ENCODE measurements at regions not wholly inside any gene's neighbourhood (a gene's known extent, or its start where the extent isn't known, plus 50 kb on each side); places are given as distances from the start of the nearest gene placed in this dataset.

GRCh38 chr3:69474186-69474585, 88.3 kb upstream of the FRMD4B start:
- no peaks in the 10 kb centered on the region for H3K36me3 Mint-ChIP-seq (ENCODE audit: low read depth)
- no peak for DNase-seq (ENCODE audit: low spot score)
- no peaks in the 10 kb centered on the region for H3K9me3 Mint-ChIP-seq
- no peaks in the 10 kb centered on the region for H3K4me1 Mint-ChIP-seq (ENCODE audit: low read depth)
- no peak overlapping the region for H3K4me3 Mint-ChIP-seq (ENCODE audit: low read depth)
- intact Hi-C loops (cut with micrococcal nuclease) = no loop called here
- no peak overlapping the region for H3K27ac Mint-ChIP-seq
- H3K27me3 Mint-ChIP-seq (ENCODE audit: low read depth) = peaks cover 4% of the 10 kb centered on the region

GRCh38 chr3:69472093-69472492, 86.2 kb upstream of the FRMD4B start:
- no peaks in the 10 kb centered on the region for H3K9me3 Mint-ChIP-seq
- no peak overlapping the region for H3K4me3 Mint-ChIP-seq (ENCODE audit: low read depth)
- H3K27ac Mint-ChIP-seq = no peak overlapping the region
- DNase-seq (ENCODE audit: low spot score) = no peak
- peaks cover 4% of the 10 kb centered on the region for H3K27me3 Mint-ChIP-seq (ENCODE audit: low read depth)
- no peaks in the 10 kb centered on the region for H3K36me3 Mint-ChIP-seq (ENCODE audit: low read depth)
- no peaks in the 10 kb centered on the region for H3K4me1 Mint-ChIP-seq (ENCODE audit: low read depth)
- intact Hi-C loops (cut with micrococcal nuclease) = no loop called here

DNA sequence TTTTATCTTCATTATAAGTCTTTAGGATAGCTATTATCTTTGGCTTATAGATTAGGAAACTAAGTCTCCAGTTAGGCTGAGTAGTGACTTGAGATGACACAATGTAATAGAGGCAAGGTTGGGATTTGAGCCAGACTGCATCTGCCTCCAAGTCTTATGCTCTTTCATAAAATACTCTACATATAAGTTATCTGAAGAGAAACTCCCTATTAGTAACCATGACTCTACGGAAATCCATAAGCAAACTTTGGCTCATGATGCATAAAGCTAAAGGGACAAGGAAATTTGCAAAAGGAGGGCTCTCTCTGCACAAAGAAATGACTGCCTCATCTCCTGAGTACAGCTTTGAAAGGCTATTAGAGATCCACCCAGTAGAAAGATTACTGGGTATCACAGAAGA, 77.6 kb upstream of the FRMD4B start:
- Mint-ChIP-seq H3K9me3 (no peaks in the 10 kb centered on the region), H3K4me3 (ENCODE audit: low read depth) (no peak overlapping the region), H3K27ac (no peak overlapping the region), H3K27me3 (ENCODE audit: low read depth) (peaks cover 2% of the 10 kb centered on the region), H3K4me1 (ENCODE audit: low read depth) (no peaks in the 10 kb centered on the region), H3K36me3 (ENCODE audit: low read depth) (no peaks in the 10 kb centered on the region)
- no peak for DNase-seq (ENCODE audit: low spot score)
- intact Hi-C loops (cut with micrococcal nuclease) = no loop called here

DNA sequence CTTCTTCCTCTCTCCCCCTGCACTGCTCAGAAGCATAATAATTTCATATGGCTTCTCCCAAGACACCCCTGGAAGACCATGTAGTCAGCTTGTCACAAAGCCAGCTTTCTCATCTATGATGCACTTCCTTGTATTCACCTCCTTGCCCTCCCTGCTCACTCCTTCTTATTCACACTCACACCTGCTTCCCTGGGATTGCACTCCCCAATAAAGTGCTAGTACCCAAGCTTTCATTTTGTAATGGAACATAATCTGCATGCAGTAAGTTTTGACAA, 76.9 kb upstream of the FRMD4B start:
- intact Hi-C loops (cut with micrococcal nuclease) = no loop called here
- no peak overlapping the region for H3K4me3 Mint-ChIP-seq (ENCODE audit: low read depth)
- no peaks in the 10 kb centered on the region for H3K9me3 Mint-ChIP-seq
- DNase-seq (ENCODE audit: low spot score) = no peak
- H3K27me3 Mint-ChIP-seq (ENCODE audit: low read depth) = peaks cover 7% of the 10 kb centered on the region
- H3K36me3 Mint-ChIP-seq (ENCODE audit: low read depth) = no peaks in the 10 kb centered on the region
- H3K27ac Mint-ChIP-seq = no peak overlapping the region
- no peaks in the 10 kb centered on the region for H3K4me1 Mint-ChIP-seq (ENCODE audit: low read depth)

DNA sequence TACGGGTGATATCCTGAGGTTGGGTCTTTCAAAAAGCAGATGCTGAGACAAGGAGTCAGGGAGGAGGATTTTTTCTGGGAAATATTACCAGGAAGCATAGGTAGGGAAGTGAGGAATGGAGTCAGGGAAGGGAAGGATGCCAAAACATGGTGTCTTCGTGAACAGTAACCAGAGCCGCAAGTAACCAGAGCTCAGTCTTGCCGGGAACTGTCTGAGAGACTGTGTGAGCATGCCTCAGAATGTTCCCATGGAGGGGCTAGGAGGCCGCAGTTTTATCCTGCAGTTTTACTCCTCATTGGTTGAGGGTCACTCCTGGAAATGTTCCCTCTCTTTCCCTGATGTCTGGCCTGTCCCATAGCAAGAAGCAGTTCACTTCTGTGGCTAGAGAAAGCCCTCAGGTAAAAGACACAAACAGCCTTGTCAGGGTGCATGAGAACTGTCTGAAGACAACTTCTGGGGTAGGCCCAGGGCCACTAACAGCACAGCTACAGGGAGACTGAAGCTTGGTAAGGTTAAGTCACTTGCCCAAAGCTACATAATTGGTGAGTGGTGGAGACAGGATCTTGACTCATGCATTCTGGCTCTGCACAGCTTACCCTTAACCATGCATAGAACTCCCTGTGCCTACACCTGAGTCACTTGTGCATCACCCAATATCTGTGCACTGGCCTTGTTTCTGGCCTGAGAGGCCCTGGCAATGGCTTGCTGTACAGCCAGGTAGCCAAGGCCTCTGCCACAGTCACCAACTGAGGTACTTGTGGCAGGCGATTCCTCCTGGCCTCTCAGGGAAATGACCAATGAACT, 76.3 kb upstream of the FRMD4B start:
- Mint-ChIP-seq H3K4me3 (ENCODE audit: low read depth) (no peak overlapping the region), H3K36me3 (ENCODE audit: low read depth) (no peaks in the 10 kb centered on the region), H3K27ac (no peak overlapping the region), H3K27me3 (ENCODE audit: low read depth) (peaks cover 7% of the 10 kb centered on the region), H3K9me3 (no peaks in the 10 kb centered on the region), H3K4me1 (ENCODE audit: low read depth) (no peaks in the 10 kb centered on the region)
- intact Hi-C loops (cut with micrococcal nuclease) = no loop called here
- no peak for DNase-seq (ENCODE audit: low spot score)

- peaks cover 4% of the 10 kb centered on the region for H3K27me3 Mint-ChIP-seq (ENCODE audit: low read depth)
- H3K9me3 Mint-ChIP-seq = no peaks in the 10 kb centered on the region
- H3K27ac Mint-ChIP-seq = no peak overlapping the region
- no peak for DNase-seq (ENCODE audit: low spot score)
- H3K4me3 Mint-ChIP-seq (ENCODE audit: low read depth) = no peak overlapping the region
- H3K4me1 Mint-ChIP-seq (ENCODE audit: low read depth) = no peaks in the 10 kb centered on the region
- no peaks in the 10 kb centered on the region for H3K36me3 Mint-ChIP-seq (ENCODE audit: low read depth)
- intact Hi-C loops (cut with micrococcal nuclease) = no loop called here
Measured at GRCh38 chr3:69460034-69460433, 74.1 kb upstream of the FRMD4B start.

- intact Hi-C loops (cut with micrococcal nuclease) = no loop called here
- H3K36me3 Mint-ChIP-seq (ENCODE audit: low read depth) = no peaks in the 10 kb centered on the region
- peaks cover 4% of the 10 kb centered on the region for H3K27me3 Mint-ChIP-seq (ENCODE audit: low read depth)
- H3K4me3 Mint-ChIP-seq (ENCODE audit: low read depth) = no peak overlapping the region
- H3K27ac Mint-ChIP-seq = no peak overlapping the region
- H3K9me3 Mint-ChIP-seq = no peaks in the 10 kb centered on the region
- H3K4me1 Mint-ChIP-seq (ENCODE audit: low read depth) = no peaks in the 10 kb centered on the region
- no peak for DNase-seq (ENCODE audit: low spot score)
Measured at GRCh38 chr3:69458803-69459365, 73.0 kb upstream of the FRMD4B start.

DNA sequence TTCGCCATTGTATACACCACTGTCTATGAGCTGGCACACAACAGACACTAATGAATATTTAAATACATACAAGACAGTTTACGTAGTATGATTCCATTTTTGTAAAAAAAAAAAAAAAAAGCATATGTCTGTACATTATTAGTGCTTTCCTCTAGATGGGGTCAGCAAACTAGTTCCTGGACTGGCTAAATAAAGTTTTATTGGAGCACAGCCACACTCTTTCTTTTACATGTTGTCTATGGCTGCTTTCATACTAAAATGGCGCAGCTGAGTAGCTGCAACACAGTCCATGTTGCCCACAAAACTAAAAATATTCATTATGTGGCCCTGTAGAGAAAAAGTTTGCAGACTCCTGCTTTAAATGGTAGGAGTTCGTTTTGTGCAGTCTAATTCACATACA, 70.7 kb upstream of the FRMD4B start:
- Mint-ChIP-seq H3K9me3 (no peaks in the 10 kb centered on the region), H3K27ac (no peak overlapping the region), H3K36me3 (ENCODE audit: low read depth) (no peaks in the 10 kb centered on the region), H3K4me1 (ENCODE audit: low read depth) (no peaks in the 10 kb centered on the region), H3K4me3 (ENCODE audit: low read depth) (no peak overlapping the region), H3K27me3 (ENCODE audit: low read depth) (peaks cover 8% of the 10 kb centered on the region)
- intact Hi-C loops (cut with micrococcal nuclease) = no loop called here
- DNase-seq (ENCODE audit: low spot score) = no peak

- Mint-ChIP-seq H3K9me3 (no peaks in the 10 kb centered on the region), H3K4me3 (ENCODE audit: low read depth) (no peak overlapping the region), H3K27me3 (ENCODE audit: low read depth) (peaks cover 8% of the 10 kb centered on the region), H3K27ac (no peak overlapping the region), H3K4me1 (ENCODE audit: low read depth) (no peaks in the 10 kb centered on the region), H3K36me3 (ENCODE audit: low read depth) (no peaks in the 10 kb centered on the region)
- intact Hi-C loops (cut with micrococcal nuclease) = no loop called here
- no peak for DNase-seq (ENCODE audit: low spot score)
Measured at GRCh38 chr3:69454204-69454787, 68.4 kb upstream of the FRMD4B start.

GRCh38 chr3:69452295-69452694, 66.4 kb upstream of the FRMD4B start:
- intact Hi-C loops (cut with micrococcal nuclease) = no loop called here
- H3K9me3 Mint-ChIP-seq = no peaks in the 10 kb centered on the region
- H3K36me3 Mint-ChIP-seq (ENCODE audit: low read depth) = no peaks in the 10 kb centered on the region
- no peak for DNase-seq (ENCODE audit: low spot score)
- no peak overlapping the region for H3K4me3 Mint-ChIP-seq (ENCODE audit: low read depth)
- no peak overlapping the region for H3K27ac Mint-ChIP-seq
- no peaks in the 10 kb centered on the region for H3K4me1 Mint-ChIP-seq (ENCODE audit: low read depth)
- H3K27me3 Mint-ChIP-seq (ENCODE audit: low read depth) = peaks cover 6% of the 10 kb centered on the region

GRCh38 chr3:69451594-69451993, 65.7 kb upstream of the FRMD4B start:
- H3K36me3 Mint-ChIP-seq (ENCODE audit: low read depth) = no peaks in the 10 kb centered on the region
- DNase-seq (ENCODE audit: low spot score) = no peak
- no peak overlapping the region for H3K4me3 Mint-ChIP-seq (ENCODE audit: low read depth)
- H3K4me1 Mint-ChIP-seq (ENCODE audit: low read depth) = no peaks in the 10 kb centered on the region
- H3K27ac Mint-ChIP-seq = no peak overlapping the region
- H3K27me3 Mint-ChIP-seq (ENCODE audit: low read depth) = peaks cover 9% of the 10 kb centered on the region
- H3K9me3 Mint-ChIP-seq = no peaks in the 10 kb centered on the region
- intact Hi-C loops (cut with micrococcal nuclease) = no loop called here

- no peaks in the 10 kb centered on the region for H3K9me3 Mint-ChIP-seq
- intact Hi-C loops (cut with micrococcal nuclease) = no loop called here
- H3K27me3 Mint-ChIP-seq (ENCODE audit: low read depth) = peaks cover 11% of the 10 kb centered on the region
- H3K27ac Mint-ChIP-seq = no peak overlapping the region
- H3K36me3 Mint-ChIP-seq (ENCODE audit: low read depth) = no peaks in the 10 kb centered on the region
- H3K4me1 Mint-ChIP-seq (ENCODE audit: low read depth) = no peaks in the 10 kb centered on the region
- DNase-seq (ENCODE audit: low spot score) = no peak
- H3K4me3 Mint-ChIP-seq (ENCODE audit: low read depth) = no peak overlapping the region
Measured at GRCh38 chr3:69448877-69449276, 63.0 kb upstream of the FRMD4B start.

DNA sequence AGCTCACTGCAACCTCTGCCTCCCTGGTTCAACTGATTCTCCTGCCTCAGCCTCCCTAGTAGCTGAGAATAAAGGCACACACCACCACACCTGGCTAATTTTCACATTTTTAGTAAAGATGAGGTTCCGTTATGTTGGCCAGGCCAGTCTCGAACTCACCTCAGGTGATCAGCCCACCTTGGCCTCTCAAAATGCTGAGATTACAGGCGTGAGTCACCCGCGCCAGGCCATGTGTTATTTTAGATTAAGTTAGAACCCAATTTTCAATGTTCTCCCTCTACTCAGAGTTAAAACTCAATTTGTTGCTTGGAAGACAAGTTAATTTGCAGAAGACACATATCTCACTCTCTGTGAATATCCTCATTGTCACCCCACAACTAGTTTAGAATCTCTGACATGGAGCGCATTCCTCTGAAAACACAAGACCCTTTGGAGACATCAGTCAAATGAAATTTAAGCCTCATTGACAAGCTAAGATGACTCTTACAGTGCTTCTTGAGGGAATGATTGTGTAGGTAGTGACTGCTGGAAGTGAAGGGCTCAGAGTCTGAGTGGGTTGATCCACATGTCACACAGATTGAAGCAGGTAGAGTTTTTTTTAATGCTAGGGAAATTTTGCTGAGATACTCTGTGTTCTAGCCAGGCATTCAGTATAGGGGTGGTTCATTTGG, 60.6 kb upstream of the FRMD4B start:
- Mint-ChIP-seq H3K9me3 (no peaks in the 10 kb centered on the region), H3K27me3 (ENCODE audit: low read depth) (peaks cover 7% of the 10 kb centered on the region), H3K27ac (no peak overlapping the region)

More for the DNA sequence above, 60.6 kb upstream of the FRMD4B start:
- H3K4me3 Mint-ChIP-seq (ENCODE audit: low read depth) = no peak overlapping the region
- H3K4me1 Mint-ChIP-seq (ENCODE audit: low read depth) = no peaks in the 10 kb centered on the region
- no peak for DNase-seq (ENCODE audit: low spot score)
- no peaks in the 10 kb centered on the region for H3K36me3 Mint-ChIP-seq (ENCODE audit: low read depth)
- intact Hi-C loops (cut with micrococcal nuclease) = no loop called here
